HCT116 (cell line): ENCODE measurements at regions not wholly inside any gene's neighbourhood (a gene's known extent, or its start where the extent isn't known, plus 50 kb on each side); places are given as distances from the start of the nearest gene placed in this dataset.

ENCODE experiments used
- ATAC-seq: fragments of 200-7000 bp; cut with Tn5 transposase; 2 replicates; pipeline ENCODE4 v1.9.1; 2020; ENCODE audit warnings: mild to moderate bottlenecking, moderate library complexity
- BruUV-seq: library from RNA; stranded (reverse); fragments of 400-500 nt; replicated peaks from 2 replicates; lab custom pipeline; 2021; lab: Mats Ljungman, UMichigan
- CTCF ChIA-PET: fragments of 300-600 bp; sonication (Branson Sonifier 250); formaldehyde crosslinking; loops from one replicate; lab custom pipeline; 2021; ENCODE audit warnings: antibody characterized with exemption; lab: Charles Lee
- POLR2A ChIA-PET: fragments of 300-600, 350-600 bp; sonication (Branson Sonifier 250); formaldehyde crosslinking; loops from one replicate; lab custom pipeline; 2021; ENCODE audit warnings: antibody characterized with exemption; lab: Charles Lee
- RAD21 ChIA-PET, 2 experiments: fragments of 300-600 bp; sonication (Branson Sonifier 250); formaldehyde crosslinking; loops; one replicate each; lab custom pipeline; 2023; ENCODE audit warnings: low total read pairs in 2 of 2; ENCODE audit not compliant: uncharacterized antibody in 2 of 2, unreplicated experiment in 2 of 2, low non-redundant PET in 1 of 2; lab: Charles Lee
- DNase-seq: peaks from one replicate; pipeline ENCODE4 v3.0.0-alpha.2; 2010; ENCODE audit warnings: low read depth, low spot score
- H2AFZ ChIP-seq: fragments of 200-600 bp; shearing (Covaris generic), sonication (generic); 2 replicates; pipeline ENCODE4 v1.6.1; 2017; ENCODE audit warnings: low read depth, mixed run types, mixed read lengths, antibody characterized with exemption, low read length; ENCODE audit not compliant: poor library complexity, severe bottlenecking
- H3K27ac ChIP-seq: 2 replicates; pipeline ENCODE4 v1.5.1; 2012; ENCODE audit warnings: low read depth, low read length
- H3K27me3 ChIP-seq: fragments of 200-600 bp; sonication (generic); 2 replicates; pipeline ENCODE4 v1.6.1; 2016; ENCODE audit warnings: mixed run types, low read length, mixed read lengths; ENCODE audit not compliant: insufficient read depth
- H3K36me3 ChIP-seq, 2 experiments: fragments of 200-500 bp in 1 of 2; fragments of 200-600 bp in 1 of 2; sonication (Bioruptor generic) in 1 of 2; sonication (generic) in 1 of 2; 2 replicates each; pipeline versions ENCODE4 v1.5.1 to v1.6.1; 2014 to 2016; ENCODE audit warnings: low read length in 2 of 2, inconsistent platforms in 1 of 2, mixed read lengths in 1 of 2, mixed run types in 1 of 2; ENCODE audit not compliant: insufficient read depth in 2 of 2, control insufficient read depth in 1 of 2
- H3K4me1 ChIP-seq, 2 experiments: fragments of 200-600 bp in 1 of 2; sonication (generic) in 1 of 2; 2 replicates each; pipeline versions ENCODE4 v1.5.1 to v1.6.1; 2012 to 2017; ENCODE audit warnings: low read length in 2 of 2, inconsistent platforms in 1 of 2, mild to moderate bottlenecking in 1 of 2, mixed read lengths in 1 of 2, mixed run types in 1 of 2, moderate library complexity in 1 of 2; ENCODE audit not compliant: insufficient read depth in 2 of 2, control insufficient read depth in 1 of 2
- H3K4me2 ChIP-seq: fragments of 200-600 bp; sonication (generic); 2 replicates; pipeline ENCODE4 v1.6.1; 2017; ENCODE audit warnings: mixed run types, low read length, mixed read lengths
- H3K4me3 ChIP-seq, 2 experiments: fragments of 200-600 bp in 1 of 2; sonication (generic) in 1 of 2; replicated peaks in 1 of 2; 2 replicates each; pipeline ENCODE4 v1.5.1; 2011 to 2016; ENCODE audit warnings: low read length in 2 of 2, control low read depth in 1 of 2, low read depth in 1 of 2, mild to moderate bottlenecking in 1 of 2, mixed read lengths in 1 of 2, mixed run types in 1 of 2
- H3K79me2 ChIP-seq: fragments of 200-600 bp; sonication (generic); 2 replicates; pipeline ENCODE4 v1.6.1; 2017; ENCODE audit warnings: mild to moderate bottlenecking, mixed run types, low read length, moderate library complexity, mixed read lengths; ENCODE audit not compliant: insufficient read depth
- H3K9ac ChIP-seq: fragments of 200-600 bp; sonication (generic); 2 replicates; pipeline ENCODE4 v1.6.1; 2016; ENCODE audit warnings: low read length, mixed read lengths
- H3K9me2 ChIP-seq: fragments of 200-600 bp; sonication (generic), shearing (Covaris generic); 2 replicates; pipeline ENCODE4 v1.6.1; 2017; ENCODE audit warnings: mixed run types, mild to moderate bottlenecking, moderate library complexity; ENCODE audit not compliant: insufficient read depth
- H3K9me3 ChIP-seq, 2 experiments: fragments of 200-500 bp in 1 of 2; fragments of 200-600 bp in 1 of 2; sonication (Bioruptor generic) in 1 of 2; sonication (generic) in 1 of 2; 2 replicates each; pipeline ENCODE4 v1.6.1; 2014 to 2017; ENCODE audit warnings: low read length in 2 of 2, mixed read lengths in 2 of 2, inconsistent platforms in 1 of 2, low read depth in 1 of 2, mild to moderate bottlenecking in 1 of 2, mixed run types in 1 of 2, moderate library complexity in 1 of 2; ENCODE audit not compliant: control insufficient read depth in 1 of 2, insufficient read depth in 1 of 2
- H4K20me1 ChIP-seq: fragments of 200-600 bp; sonication (generic), shearing (Covaris generic); 2 replicates; pipeline ENCODE4 v1.6.1; 2017; ENCODE audit warnings: mixed run types, mild to moderate bottlenecking, moderate library complexity; ENCODE audit not compliant: insufficient read depth
- CEBPB ChIP-seq: IDR thresholded peaks from 2 replicates; pipeline ENCODE4 v1.6.1; 2012; ENCODE audit warnings: low read depth
- EZH2 ChIP-seq: fragments of 200-600 bp; sonication (generic); IDR thresholded peaks from 2 replicates; pipeline ENCODE4 v1.6.1; 2017; ENCODE audit warnings: antibody characterized with exemption, mixed run types
- intact Hi-C: fragments of 100-400 bp; cut with micrococcal nuclease; formaldehyde crosslinking; loops from 2 replicates; pipeline ENCODE4 v1.10.0; 2022
- TF ChIP-seq, protein P1 (sequence below): IDR thresholded peaks from 2 replicates; pipeline ENCODE4 v1.6.1; 2012; ENCODE audit warnings: low read depth
- TF ChIP-seq, protein P2 (sequence below): IDR thresholded peaks from 2 replicates; pipeline ENCODE4 v1.6.1; 2011; ENCODE audit warnings: mild to moderate bottlenecking, low read length, moderate library complexity; ENCODE audit not compliant: insufficient replicate concordance; ENCODE audit errors: extremely low read depth

DNA sequence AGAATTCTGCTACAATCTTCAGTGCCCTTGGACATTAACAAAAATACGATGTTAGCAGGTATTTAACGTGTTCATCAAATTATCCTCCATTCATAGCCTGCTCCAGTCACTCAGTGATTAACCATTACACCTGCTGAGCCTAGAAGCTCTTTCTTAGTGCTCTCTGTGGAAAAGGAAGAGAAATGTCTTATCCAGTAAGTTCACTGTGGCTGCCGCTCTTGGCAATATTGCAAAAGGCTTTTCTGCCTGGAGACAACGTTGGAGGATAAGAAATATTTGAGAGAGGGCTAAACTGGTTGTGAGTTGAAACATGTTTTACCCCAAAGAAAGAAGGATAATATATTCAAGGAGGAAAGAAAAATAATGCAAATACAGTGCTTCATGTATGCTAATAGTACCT is 217.4 kb upstream of the HSF2 start:
- BruUV-seq: no TSS peak
- Histone ChIP-seq H4K20me1 (no peaks in the 10 kb centered on the region), H3K36me3 (no peaks in the 10 kb centered on the region), H3K4me2 (no peak overlapping the region), H3K4me3 (no peak overlapping the region), H3K79me2 (no peaks in the 10 kb centered on the region), H3K9me2 (no peaks in the 10 kb centered on the region), H3K4me1 (no peaks in the 10 kb centered on the region), H3K9ac (no peak overlapping the region), H2AFZ (peak overlapping the region; percentile 9), H3K9me3 (no peaks in the 10 kb centered on the region), H3K27ac (no peak overlapping the region), H3K27me3 (no peaks in the 10 kb centered on the region)
- TF ChIP-seq, protein P1, sequence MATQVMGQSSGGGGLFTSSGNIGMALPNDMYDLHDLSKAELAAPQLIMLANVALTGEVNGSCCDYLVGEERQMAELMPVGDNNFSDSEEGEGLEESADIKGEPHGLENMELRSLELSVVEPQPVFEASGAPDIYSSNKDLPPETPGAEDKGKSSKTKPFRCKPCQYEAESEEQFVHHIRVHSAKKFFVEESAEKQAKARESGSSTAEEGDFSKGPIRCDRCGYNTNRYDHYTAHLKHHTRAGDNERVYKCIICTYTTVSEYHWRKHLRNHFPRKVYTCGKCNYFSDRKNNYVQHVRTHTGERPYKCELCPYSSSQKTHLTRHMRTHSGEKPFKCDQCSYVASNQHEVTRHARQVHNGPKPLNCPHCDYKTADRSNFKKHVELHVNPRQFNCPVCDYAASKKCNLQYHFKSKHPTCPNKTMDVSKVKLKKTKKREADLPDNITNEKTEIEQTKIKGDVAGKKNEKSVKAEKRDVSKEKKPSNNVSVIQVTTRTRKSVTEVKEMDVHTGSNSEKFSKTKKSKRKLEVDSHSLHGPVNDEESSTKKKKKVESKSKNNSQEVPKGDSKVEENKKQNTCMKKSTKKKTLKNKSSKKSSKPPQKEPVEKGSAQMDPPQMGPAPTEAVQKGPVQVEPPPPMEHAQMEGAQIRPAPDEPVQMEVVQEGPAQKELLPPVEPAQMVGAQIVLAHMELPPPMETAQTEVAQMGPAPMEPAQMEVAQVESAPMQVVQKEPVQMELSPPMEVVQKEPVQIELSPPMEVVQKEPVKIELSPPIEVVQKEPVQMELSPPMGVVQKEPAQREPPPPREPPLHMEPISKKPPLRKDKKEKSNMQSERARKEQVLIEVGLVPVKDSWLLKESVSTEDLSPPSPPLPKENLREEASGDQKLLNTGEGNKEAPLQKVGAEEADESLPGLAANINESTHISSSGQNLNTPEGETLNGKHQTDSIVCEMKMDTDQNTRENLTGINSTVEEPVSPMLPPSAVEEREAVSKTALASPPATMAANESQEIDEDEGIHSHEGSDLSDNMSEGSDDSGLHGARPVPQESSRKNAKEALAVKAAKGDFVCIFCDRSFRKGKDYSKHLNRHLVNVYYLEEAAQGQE: no peak
- no peak for TF ChIP-seq EZH2
- TF ChIP-seq CEBPB: no peak
- TF ChIP-seq, protein P2, sequence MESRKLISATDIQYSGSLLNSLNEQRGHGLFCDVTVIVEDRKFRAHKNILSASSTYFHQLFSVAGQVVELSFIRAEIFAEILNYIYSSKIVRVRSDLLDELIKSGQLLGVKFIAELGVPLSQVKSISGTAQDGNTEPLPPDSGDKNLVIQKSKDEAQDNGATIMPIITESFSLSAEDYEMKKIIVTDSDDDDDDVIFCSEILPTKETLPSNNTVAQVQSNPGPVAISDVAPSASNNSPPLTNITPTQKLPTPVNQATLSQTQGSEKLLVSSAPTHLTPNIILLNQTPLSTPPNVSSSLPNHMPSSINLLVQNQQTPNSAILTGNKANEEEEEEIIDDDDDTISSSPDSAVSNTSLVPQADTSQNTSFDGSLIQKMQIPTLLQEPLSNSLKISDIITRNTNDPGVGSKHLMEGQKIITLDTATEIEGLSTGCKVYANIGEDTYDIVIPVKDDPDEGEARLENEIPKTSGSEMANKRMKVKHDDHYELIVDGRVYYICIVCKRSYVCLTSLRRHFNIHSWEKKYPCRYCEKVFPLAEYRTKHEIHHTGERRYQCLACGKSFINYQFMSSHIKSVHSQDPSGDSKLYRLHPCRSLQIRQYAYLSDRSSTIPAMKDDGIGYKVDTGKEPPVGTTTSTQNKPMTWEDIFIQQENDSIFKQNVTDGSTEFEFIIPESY: no peak
- ChIA-PET POLR2A (no interaction called here), CTCF (no interaction called here), RAD21 (no interaction called here)
- intact Hi-C loops: loop anchor here (5.0 to 10.0 kb wide), 2 partner anchors 335 to 1127 kb away; no protein-coding TSS in a partner anchor
- no peak for ATAC-seq
- no peak for DNase-seq
